Prostate gland (tissue), 2 donors: ENCODE measurements at regions not wholly inside any gene's neighbourhood (a gene's known extent, or its start where the extent isn't known, plus 50 kb on each side); places are given as distances from the start of the nearest gene placed in this dataset.

Source experiments
- DNase-seq: peaks from one replicate; pipeline ENCODE4 v3.0.0-alpha.2; 2019; ENCODE audit warnings: low spot score
- H3K27ac ChIP-seq, 2 donors: fragments of 200-600 bp; sonication (generic); 2 replicates each; pipeline ENCODE4 v1.5.1; 2017 to 2019
- H3K27me3 ChIP-seq: fragments of 200-600 bp; sonication (generic); replicated peaks from 2 replicates; pipeline ENCODE4 v1.5.1; 2019; ENCODE audit not compliant: insufficient read depth
- H3K36me3 ChIP-seq, 2 donors: fragments of 200-600 bp; sonication (generic); 1 replicate in 1 of 2; 2 replicates in 1 of 2; pipeline versions ENCODE4 v1.5.1 to v1.8.1; 2017 to 2019
- H3K4me1 ChIP-seq: fragments of 200-600 bp; sonication (generic); replicated peaks from 2 replicates; pipeline ENCODE4 v1.5.1; 2019
- H3K4me3 ChIP-seq, 2 donors: fragments of 200-600 bp; sonication (generic); 2 replicates each; pipeline ENCODE4 v1.5.1; 2017 to 2019
- H3K9me3 ChIP-seq: fragments of 200-600 bp; sonication (generic); 2 replicates; pipeline ENCODE4 v1.5.1; 2017
- CTCF ChIP-seq, 4 experiments: fragments of 200-600 bp in 2 of 4; fragments of 450-650 bp in 2 of 4; sonication (generic) in 2 of 4; IDR thresholded peaks; 1 replicate in 3 of 4; 2 replicates in 1 of 4; pipeline ENCODE4 v1.5.1; 2016 to 2019; ENCODE audit warnings: antibody characterized with exemption in 4 of 4, mild to moderate bottlenecking in 2 of 4, moderate library complexity in 2 of 4
- POLR2A ChIP-seq: fragments of 450-650 bp; IDR thresholded peaks from one replicate; pipeline ENCODE4 v1.6.1; 2016; ENCODE audit warnings: antibody characterized with exemption, mild to moderate bottlenecking
- POLR2AphosphoS5 ChIP-seq: sonication (generic); formaldehyde crosslinking; IDR thresholded peaks from one replicate; pipeline ENCODE4 v1.6.1; 2017; ENCODE audit warnings: antibody characterized with exemption
- WGBS: methylation state at CpG from one replicate; pipeline ENCODE4 v1.1.5; 2018; 5-methylcytosine and 5-hydroxymethylcytosine counted together
- intact Hi-C: fragments of 100-400 bp; cut with DNase I; formaldehyde crosslinking; loops from one replicate; pipeline ENCODE4 v1.14.2; 2022

DNA sequence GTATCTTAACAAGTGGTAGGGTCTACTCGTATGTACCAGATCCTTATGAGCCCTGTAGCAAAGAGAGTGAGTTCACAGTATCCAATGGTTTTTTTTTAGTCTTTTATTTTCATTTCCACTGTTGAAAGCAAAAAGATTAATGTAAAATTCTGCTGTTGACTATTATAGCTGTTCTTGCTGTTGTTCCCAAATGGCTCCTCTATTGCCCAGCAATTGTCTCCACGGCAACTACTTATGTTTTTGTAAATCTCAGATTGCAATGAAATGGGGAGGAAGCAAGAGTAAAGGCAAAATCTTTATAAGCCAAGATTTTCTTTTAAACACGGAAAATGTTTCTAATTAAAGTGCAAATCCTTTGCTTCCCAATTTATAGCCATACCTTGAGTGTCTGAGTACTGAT is 406.1 kb downstream of the EPM2A start:
- no peak for TF ChIP-seq POLR2AphosphoS5
- TF ChIP-seq POLR2A, result no peak
- no peak for TF ChIP-seq CTCF (IDR thresholded peaks at IDR 0.05)
- no peaks in the 10 kb centered on the region for H3K4me1 ChIP-seq
- intact Hi-C loops, result no loop called here
- H3K9me3 ChIP-seq, result no peaks in the 10 kb centered on the region
- H3K4me3 ChIP-seq, result no peak overlapping the region
- H3K27me3 ChIP-seq, result no peaks in the 10 kb centered on the region
- no peak for DNase-seq
- WGBS, result 72% methylated on average over 3 of the region's 3 CpGs
- no peaks in the 10 kb centered on the region for H3K36me3 ChIP-seq
- no peak overlapping the region for H3K27ac ChIP-seq

DNA sequence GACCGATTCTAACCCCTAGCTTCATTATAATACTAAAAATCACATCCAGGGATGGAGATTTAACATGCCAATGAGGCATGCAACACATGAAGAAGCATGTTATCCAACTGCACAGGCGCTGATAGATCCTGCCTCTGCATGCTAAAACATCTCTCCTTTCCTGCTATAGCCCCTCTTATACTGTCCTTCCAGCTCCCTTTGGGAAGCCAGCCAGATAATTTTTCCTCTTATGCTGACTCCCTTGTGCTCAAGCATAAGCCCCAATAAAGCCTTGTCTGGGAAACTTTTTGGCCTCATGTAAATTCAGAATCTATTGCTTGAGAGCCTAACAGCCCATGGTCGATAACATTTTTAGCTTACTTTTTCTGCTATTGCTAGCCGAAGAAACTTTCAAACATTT is 404.3 kb downstream of the EPM2A start:
- Histone ChIP-seq H3K4me1 (no peaks in the 10 kb centered on the region), H3K9me3 (no peaks in the 10 kb centered on the region), H3K36me3 (no peaks in the 10 kb centered on the region), H3K4me3 (no peak overlapping the region), H3K27me3 (no peaks in the 10 kb centered on the region), H3K27ac (no peak overlapping the region)
- intact Hi-C loops, result no loop called here
- 87% methylated on average over 4 of the region's 4 CpGs for WGBS
- TF ChIP-seq POLR2A (no peak), POLR2AphosphoS5 (no peak), CTCF (IDR thresholded peaks at IDR 0.05) (no peak)
- DNase-seq, result no peak

DNA sequence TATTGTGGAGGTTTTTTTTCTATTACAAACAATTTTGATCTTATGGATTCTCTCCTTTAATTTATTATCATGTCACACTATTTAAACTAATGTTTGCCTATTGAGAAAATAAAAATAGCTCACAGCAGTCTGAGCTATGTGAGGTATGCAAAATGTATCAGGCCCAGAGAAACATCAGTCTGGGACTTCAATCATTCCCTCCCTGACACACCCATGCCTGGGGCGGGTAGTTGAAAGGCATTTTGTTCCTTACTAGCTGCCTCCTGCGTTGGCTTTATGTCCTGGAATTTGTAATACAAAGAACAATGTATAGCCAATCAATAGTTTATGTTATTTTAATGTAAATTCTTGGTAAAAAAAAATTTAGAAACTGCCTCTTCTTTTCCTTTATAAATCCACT is 403.3 kb downstream of the EPM2A start:
- no peak for TF ChIP-seq CTCF (IDR thresholded peaks at IDR 0.05)
- TF ChIP-seq POLR2AphosphoS5, result no peak
- TF ChIP-seq POLR2A, result no peak
- no peaks in the 10 kb centered on the region for H3K4me1 ChIP-seq
- no peaks in the 10 kb centered on the region for H3K27me3 ChIP-seq
- 59% methylated on average over 2 of the region's 2 CpGs for WGBS
- H3K4me3 ChIP-seq, result no peak overlapping the region
- no peak overlapping the region for H3K27ac ChIP-seq
- intact Hi-C loops, result no loop called here
- no peak for DNase-seq
- no peaks in the 10 kb centered on the region for H3K36me3 ChIP-seq
- no peaks in the 10 kb centered on the region for H3K9me3 ChIP-seq

DNA sequence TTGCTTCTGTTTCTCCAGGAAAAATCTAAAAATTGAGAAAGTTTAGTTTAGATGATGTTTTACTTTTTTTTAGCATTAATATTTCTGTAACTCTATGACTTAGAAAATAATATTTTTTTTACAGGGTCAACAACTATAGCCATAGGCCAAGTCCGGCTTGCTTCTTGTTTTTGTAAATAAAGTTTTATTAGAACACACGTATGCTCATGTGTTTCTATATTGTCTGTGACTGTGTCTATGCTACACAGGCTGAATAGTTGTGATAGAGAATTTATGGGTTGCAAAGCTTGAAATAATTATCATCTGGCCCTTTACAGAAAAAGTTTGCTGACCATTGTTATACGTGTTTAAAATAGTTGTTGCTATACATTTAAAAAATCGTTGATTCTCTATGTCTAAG is 399.2 kb downstream of the EPM2A start:
- TF ChIP-seq POLR2A (no peak), CTCF (IDR thresholded peaks at IDR 0.05) (no peak), POLR2AphosphoS5 (no peak)
- Histone ChIP-seq H3K36me3 (no peaks in the 10 kb centered on the region), H3K27ac (no peak overlapping the region), H3K27me3 (no peaks in the 10 kb centered on the region), H3K4me1 (no peaks in the 10 kb centered on the region), H3K4me3 (no peak overlapping the region), H3K9me3 (no peaks in the 10 kb centered on the region)
- 94% methylated on average over 4 of the region's 4 CpGs for WGBS
- DNase-seq, result no peak
- intact Hi-C loops, result no loop called here

DNA sequence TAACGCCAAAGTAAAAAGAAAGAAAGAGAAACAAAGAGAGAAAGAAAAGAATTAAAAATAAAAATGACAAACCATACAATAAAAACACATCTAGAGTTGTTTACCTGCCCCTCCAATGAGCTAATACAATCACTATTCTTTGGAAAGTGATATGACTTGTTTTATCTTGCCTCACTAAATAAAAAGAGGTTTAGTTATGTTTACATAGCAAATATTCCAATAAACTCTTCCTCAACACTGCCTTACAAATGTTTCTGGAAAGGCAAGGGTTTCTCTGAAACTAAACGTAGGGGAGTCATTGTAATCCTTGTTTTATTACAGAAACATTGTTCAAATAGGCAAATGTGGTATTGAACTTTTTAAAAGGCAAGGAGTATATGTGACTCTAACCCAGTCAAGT is 396.2 kb downstream of the EPM2A start:
- no peak for TF ChIP-seq POLR2AphosphoS5
- H3K27ac ChIP-seq, result no peak overlapping the region
- no peaks in the 10 kb centered on the region for H3K4me1 ChIP-seq
- no peaks in the 10 kb centered on the region for H3K36me3 ChIP-seq
- H3K27me3 ChIP-seq, result no peaks in the 10 kb centered on the region
- no peaks in the 10 kb centered on the region for H3K9me3 ChIP-seq
- intact Hi-C loops, result no loop called here
- 25% methylated on average over 2 of the region's 2 CpGs for WGBS
- DNase-seq, result no peak
- no peak overlapping the region for H3K4me3 ChIP-seq

DNA sequence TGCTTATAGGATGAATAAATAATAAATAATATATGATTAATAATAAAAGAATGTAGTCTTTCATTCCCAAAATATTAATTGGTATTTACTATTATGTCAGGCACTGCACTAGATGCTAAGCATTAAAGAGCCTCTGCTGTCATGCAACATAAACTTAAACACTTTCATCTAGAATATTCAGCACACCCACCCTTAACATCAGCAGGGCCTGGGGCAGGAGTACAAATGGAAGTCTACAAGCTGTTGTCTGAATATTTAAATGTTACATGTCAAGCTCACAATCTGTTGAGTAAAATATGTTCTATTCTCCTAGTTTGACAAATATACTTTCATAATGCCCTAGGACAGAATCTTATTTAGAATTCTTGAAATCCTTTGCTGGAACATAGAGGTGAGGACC is 395.1 kb downstream of the EPM2A start:
- Histone ChIP-seq H3K4me1 (no peaks in the 10 kb centered on the region), H3K9me3 (no peaks in the 10 kb centered on the region), H3K36me3 (no peaks in the 10 kb centered on the region), H3K27me3 (no peaks in the 10 kb centered on the region), H3K27ac (no peak overlapping the region), H3K4me3 (no peak overlapping the region)
- intact Hi-C loops, result no loop called here
- no peak for DNase-seq
- no peak for TF ChIP-seq POLR2A
- no peak for TF ChIP-seq CTCF (IDR thresholded peaks at IDR 0.05)
- TF ChIP-seq POLR2AphosphoS5, result no peak
